GM18868 (cell line): ENCODE measurements at regions not wholly inside any gene's neighbourhood (a gene's known extent, or its start where the extent isn't known, plus 50 kb on each side); places are given as distances from the start of the nearest gene placed in this dataset.
"Not testable (repeated sequence)": the region's sequence is repeated elsewhere in the genome, so short reads cannot be mapped to it uniquely, and the experiment has no call there.

Experiments
- ATAC-seq: cut with Tn5 transposase; IDR thresholded peaks from one replicate; pipeline ENCODE4 v1.9.1; 2021; ENCODE audit warnings: mild to moderate bottlenecking, moderate library complexity; ENCODE audit not compliant: unreplicated experiment

GRCh38 chr18:76307293-76307690, 187.8 kb downstream of the ZNF516 start:
- no peak for ATAC-seq

GRCh38 chr18:76306685-76307292, 188.3 kb downstream of the ZNF516 start:
- ATAC-seq = no peak

- ATAC-seq = no peak
Measured at GRCh38 chr18:76285866-76286265, 209.2 kb downstream of the ZNF516 start.

GRCh38 chr18:76281565-76281964, 213.5 kb downstream of the ZNF516 start:
- no peak for ATAC-seq

GRCh38 chr18:76277801-76278200, 217.2 kb downstream of the ZNF516 start:
- ATAC-seq = no peak

- no peak for ATAC-seq
Measured at GRCh38 chr18:76275727-76276313, 219.2 kb downstream of the ZNF516 start.

- ATAC-seq = peak; percentile 51
Measured at GRCh38 chr18:76274468-76275289, 220.4 kb downstream of the ZNF516 start.

- ATAC-seq = no peak
Measured at GRCh38 chr18:76273956-76274355, 221.1 kb downstream of the ZNF516 start.

GRCh38 chr18:76273036-76273545, 222.0 kb downstream of the ZNF516 start:
- ATAC-seq = no peak

- ATAC-seq = not testable (repeated sequence)
Measured at GRCh38 chr18:76267423-76267822, 227.6 kb downstream of the ZNF516 start.

- ATAC-seq = no peak
Measured at GRCh38 chr18:76266236-76266991, 228.6 kb downstream of the ZNF516 start.

GRCh38 chr18:76265497-76266235, 229.4 kb downstream of the ZNF516 start:
- no peak for ATAC-seq

GRCh38 chr18:76264876-76265250, 230.2 kb downstream of the ZNF516 start:
- ATAC-seq = no peak

GRCh38 chr18:76264198-76264875, 230.7 kb downstream of the ZNF516 start:
- ATAC-seq = no peak

GRCh38 chr18:76263046-76264005, 231.7 kb downstream of the ZNF516 start:
- ATAC-seq = no peak

- no peak for ATAC-seq
Measured at GRCh38 chr18:76260941-76261472, 234.0 kb downstream of the ZNF516 start.

GRCh38 chr18:76259711-76260110, 235.3 kb downstream of the ZNF516 start:
- ATAC-seq = no peak

- no peak for ATAC-seq
Measured at GRCh38 chr18:76259096-76259495, 235.9 kb downstream of the ZNF516 start.
